OCI-LY3 (cell line): ENCODE measurements at regions not wholly inside any gene's neighbourhood (a gene's known extent, or its start where the extent isn't known, plus 50 kb on each side); places are given as distances from the start of the nearest gene placed in this dataset.
"Not testable (repeated sequence)": the region's sequence is repeated elsewhere in the genome, so short reads cannot be mapped to it uniquely, and the experiment has no call there.

Experiments used
- H2AFZ ChIP-seq: fragments of 200-600, 300-600 bp; shearing (Covaris generic); 2 replicates; pipeline ENCODE4 v1.6.0; 2014; ENCODE audit warnings: antibody characterized with exemption, low read depth, low read length
- H3K27ac ChIP-seq: fragments of 200-600, 300-600 bp; sonication (generic); 2 replicates; pipeline ENCODE4 v1.5.1; 2014; ENCODE audit warnings: mild to moderate bottlenecking, low read length, moderate library complexity, mixed read lengths
- H3K27me3 ChIP-seq: fragments of 200-600, 300-600 bp; sonication (generic); 2 replicates; pipeline ENCODE4 v1.6.1; 2014; ENCODE audit warnings: low read depth, low read length, mixed read lengths
- H3K36me3 ChIP-seq: fragments of 200-600, 300-600 bp; sonication (generic); replicated peaks from 2 replicates; pipeline ENCODE3; 2014; ENCODE audit warnings: low read depth, low read length, mixed read lengths
- H3K4me1 ChIP-seq: fragments of 300-600, 200-600 bp; sonication (generic); 2 replicates; pipeline ENCODE4 v1.6.1; 2014; ENCODE audit warnings: low read length, mixed read lengths
- H3K4me2 ChIP-seq: fragments of 200-600, 300-600 bp; sonication (generic); 2 replicates; pipeline ENCODE4 v1.6.1; 2014; ENCODE audit warnings: low read length, mixed read lengths
- H3K4me3 ChIP-seq: fragments of 300-600, 200-600 bp; sonication (generic); 2 replicates; pipeline ENCODE4 v1.5.1; 2014; ENCODE audit warnings: antibody characterized with exemption, mild to moderate bottlenecking, low read length, moderate library complexity
- H3K79me2 ChIP-seq: fragments of 300-600, 200-600 bp; shearing (Covaris generic); 2 replicates; pipeline ENCODE4 v1.6.1; 2014; ENCODE audit warnings: mild to moderate bottlenecking, low read length, mixed read lengths
- H3K9ac ChIP-seq: fragments of 300-600, 200-600 bp; shearing (Covaris generic); 2 replicates; pipeline ENCODE4 v1.6.0; 2014; ENCODE audit warnings: mild to moderate bottlenecking, low read length, moderate library complexity
- H3K9me3 ChIP-seq: fragments of 200-600, 300-600 bp; shearing (Covaris generic); 2 replicates; pipeline ENCODE4 v1.6.1; 2014; ENCODE audit warnings: low read length, mixed read lengths; ENCODE audit not compliant: insufficient read depth
- H4K20me1 ChIP-seq: fragments of 200-600, 300-600 bp; sonication (generic); 2 replicates; pipeline ENCODE4 v1.6.1; 2016; ENCODE audit warnings: low read length, mixed read lengths; ENCODE audit not compliant: insufficient read depth
- EZH2phosphoT487 ChIP-seq: fragments of 200-600 bp; shearing (Covaris generic); IDR thresholded peaks from 2 replicates; pipeline ENCODE4 v1.6.1; 2018; ENCODE audit warnings: antibody characterized with exemption, mixed run types, low read depth
- TF ChIP-seq, protein P1 (sequence below): fragments of 200-600, 300-600 bp; sonication (generic); IDR thresholded peaks from 2 replicates; pipeline ENCODE4 v1.5.1; 2014; ENCODE audit warnings: antibody characterized with exemption, low read length, low read depth

DNA sequence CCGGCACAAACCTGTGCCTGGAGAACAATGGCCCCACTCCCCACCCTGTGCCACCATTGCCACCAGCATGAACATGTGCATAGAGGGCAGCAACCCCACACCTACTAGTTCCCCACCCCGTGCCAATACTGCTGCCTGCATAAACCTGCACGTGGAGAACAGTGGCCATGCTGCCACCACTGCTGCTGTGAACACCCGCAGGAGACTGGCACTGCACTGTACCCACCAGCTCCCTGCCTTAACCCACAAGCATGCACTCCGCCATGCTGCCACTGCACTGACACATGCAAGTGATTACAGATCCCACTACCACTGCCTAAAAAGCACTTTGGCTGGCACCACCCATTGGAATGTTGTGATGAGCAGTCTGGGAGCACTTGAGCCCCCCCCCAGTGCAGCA lies 77.3 kb downstream of the NAA11 start:
- Histone ChIP-seq H3K4me3 (no peak overlapping the region), H3K4me2 (no peak overlapping the region), H4K20me1 (no peaks in the 10 kb centered on the region), H3K27ac (no peak overlapping the region), H3K27me3 (no peaks in the 10 kb centered on the region), H3K9me3 (no peaks in the 10 kb centered on the region), H3K4me1 (no peaks in the 10 kb centered on the region), H3K79me2 (no peaks in the 10 kb centered on the region), H2AFZ (no peak overlapping the region), H3K36me3 (no peaks in the 10 kb centered on the region), H3K9ac (no peak overlapping the region)
- no peak for TF ChIP-seq EZH2phosphoT487
- TF ChIP-seq, protein P1, sequence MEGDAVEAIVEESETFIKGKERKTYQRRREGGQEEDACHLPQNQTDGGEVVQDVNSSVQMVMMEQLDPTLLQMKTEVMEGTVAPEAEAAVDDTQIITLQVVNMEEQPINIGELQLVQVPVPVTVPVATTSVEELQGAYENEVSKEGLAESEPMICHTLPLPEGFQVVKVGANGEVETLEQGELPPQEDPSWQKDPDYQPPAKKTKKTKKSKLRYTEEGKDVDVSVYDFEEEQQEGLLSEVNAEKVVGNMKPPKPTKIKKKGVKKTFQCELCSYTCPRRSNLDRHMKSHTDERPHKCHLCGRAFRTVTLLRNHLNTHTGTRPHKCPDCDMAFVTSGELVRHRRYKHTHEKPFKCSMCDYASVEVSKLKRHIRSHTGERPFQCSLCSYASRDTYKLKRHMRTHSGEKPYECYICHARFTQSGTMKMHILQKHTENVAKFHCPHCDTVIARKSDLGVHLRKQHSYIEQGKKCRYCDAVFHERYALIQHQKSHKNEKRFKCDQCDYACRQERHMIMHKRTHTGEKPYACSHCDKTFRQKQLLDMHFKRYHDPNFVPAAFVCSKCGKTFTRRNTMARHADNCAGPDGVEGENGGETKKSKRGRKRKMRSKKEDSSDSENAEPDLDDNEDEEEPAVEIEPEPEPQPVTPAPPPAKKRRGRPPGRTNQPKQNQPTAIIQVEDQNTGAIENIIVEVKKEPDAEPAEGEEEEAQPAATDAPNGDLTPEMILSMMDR: no peak

DNA sequence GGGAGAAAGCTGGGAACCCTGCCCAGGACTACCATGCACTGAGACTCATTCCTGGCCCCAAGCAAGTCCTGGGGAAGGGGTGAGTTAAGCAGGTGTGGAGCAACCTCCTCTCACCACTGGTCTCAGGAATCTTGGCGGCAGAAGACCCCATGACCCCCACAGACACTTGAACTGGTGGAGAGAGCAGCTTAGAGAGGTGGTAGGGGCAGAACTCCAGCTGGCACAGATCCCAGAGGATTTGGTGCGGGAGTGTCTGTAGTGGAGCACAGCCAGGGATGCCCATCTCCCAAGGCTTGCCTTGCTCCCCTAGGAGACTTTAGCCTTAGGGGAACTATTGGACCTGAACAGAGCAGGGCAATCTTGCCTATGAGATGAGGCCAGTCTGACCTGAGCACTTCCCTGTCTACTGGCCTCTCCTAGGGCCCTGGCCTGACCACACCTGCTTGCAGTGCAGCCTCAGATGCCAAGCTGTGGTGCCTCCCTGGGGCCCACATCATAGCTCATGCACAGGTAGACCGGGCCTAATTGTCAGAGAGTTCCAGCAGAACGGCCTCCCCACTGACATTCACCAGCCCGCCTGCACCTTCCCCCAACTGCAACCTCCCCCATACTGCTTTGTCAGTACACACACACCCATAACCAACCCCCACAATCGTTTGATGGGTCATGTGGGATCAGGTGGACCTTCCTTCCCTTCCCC lies 78.0 kb downstream of the NAA11 start:
- Histone ChIP-seq H3K27me3 (no peaks in the 10 kb centered on the region), H3K4me1 (no peaks in the 10 kb centered on the region), H4K20me1 (no peaks in the 10 kb centered on the region), H3K4me2 (no peak overlapping the region), H3K36me3 (no peaks in the 10 kb centered on the region), H3K9me3 (no peaks in the 10 kb centered on the region), H3K27ac (no peak overlapping the region), H3K9ac (no peak overlapping the region), H3K79me2 (no peaks in the 10 kb centered on the region), H3K4me3 (no peak overlapping the region), H2AFZ (no peak overlapping the region)
- no peak for TF ChIP-seq EZH2phosphoT487
- TF ChIP-seq, protein P1: no peak

DNA sequence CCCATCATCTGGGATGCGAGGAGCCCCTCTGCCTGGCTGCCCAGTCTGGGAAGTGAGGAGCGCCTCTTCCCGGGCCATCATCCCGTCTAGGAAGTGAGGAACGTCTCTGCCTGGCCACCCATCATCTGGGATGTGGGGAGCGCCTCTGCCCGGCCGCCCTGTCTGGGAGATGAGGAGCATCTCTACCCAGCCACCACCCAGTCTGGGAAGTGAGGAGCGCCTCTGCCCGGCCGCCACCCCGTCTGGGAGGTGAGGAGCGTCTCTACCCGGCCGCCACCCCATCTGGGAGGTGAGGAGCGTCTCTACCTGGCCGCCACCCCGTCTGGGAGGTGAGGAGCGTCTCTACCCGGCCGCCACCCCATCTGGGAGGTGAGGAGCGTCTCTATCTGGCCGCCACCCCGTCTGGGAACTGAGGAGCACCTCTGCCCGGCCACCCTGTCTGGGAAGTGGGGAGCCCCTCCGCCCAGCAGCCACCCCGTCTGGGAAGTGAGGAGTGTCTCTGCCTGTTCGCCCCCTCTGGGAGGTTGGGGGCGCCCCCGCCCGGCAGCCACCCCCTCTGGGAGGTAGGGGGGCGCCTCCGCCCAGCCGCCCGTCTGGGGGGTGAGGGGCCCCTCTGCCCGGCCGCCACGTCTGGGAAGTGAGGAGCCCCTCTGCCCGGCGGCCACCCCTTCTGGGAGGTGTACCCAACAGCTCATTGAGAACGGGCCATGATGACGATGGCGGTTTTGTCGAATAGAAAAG lies 80.5 kb downstream of the NAA11 start:
- not testable (repeated sequence) for H3K36me3 ChIP-seq, H3K79me2 ChIP-seq, H4K20me1 ChIP-seq, H3K27me3 ChIP-seq, H2AFZ ChIP-seq, H3K4me1 ChIP-seq, H3K27ac ChIP-seq, H3K9ac ChIP-seq, H3K4me2 ChIP-seq, H3K9me3 ChIP-seq, H3K4me3 ChIP-seq

DNA sequence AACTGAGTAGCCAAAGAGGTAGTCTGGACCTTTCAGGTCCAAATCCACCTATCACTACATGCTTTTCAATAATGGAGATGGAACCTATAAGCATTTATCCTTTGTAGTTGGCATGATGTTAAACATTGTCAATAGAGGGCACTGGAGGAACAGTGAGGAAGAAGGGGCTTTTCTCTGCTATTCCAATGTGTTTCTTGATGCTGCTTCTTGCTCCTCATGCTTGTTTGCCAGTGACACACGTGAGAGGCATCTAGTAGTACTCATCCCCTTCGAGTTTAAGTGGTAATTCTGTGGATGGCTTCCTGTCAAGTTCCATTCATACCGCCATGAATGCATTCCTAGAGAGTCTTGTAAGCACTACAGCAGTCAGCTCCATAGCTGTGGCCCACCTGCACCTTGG lies 84.0 kb downstream of the NAA11 start:
- H3K9me3 ChIP-seq: no peaks in the 10 kb centered on the region
- no peaks in the 10 kb centered on the region for H3K4me1 ChIP-seq
- H3K4me3 ChIP-seq: no peak overlapping the region
- H3K27me3 ChIP-seq: no peaks in the 10 kb centered on the region
- no peaks in the 10 kb centered on the region for H4K20me1 ChIP-seq
- H3K36me3 ChIP-seq: no peaks in the 10 kb centered on the region
- no peak overlapping the region for H2AFZ ChIP-seq
- H3K9ac ChIP-seq: no peak overlapping the region
- H3K4me2 ChIP-seq: no peak overlapping the region
- TF ChIP-seq EZH2phosphoT487: no peak
- TF ChIP-seq, protein P1: peak; percentile 55
- no peaks in the 10 kb centered on the region for H3K79me2 ChIP-seq
- no peak overlapping the region for H3K27ac ChIP-seq
